Psoas muscle (tissue), 7 donors: ENCODE measurements at regions not wholly inside any gene's neighbourhood (a gene's known extent, or its start where the extent isn't known, plus 50 kb on each side); places are given as distances from the start of the nearest gene placed in this dataset.

Source experiments
- ATAC-seq, 4 donors: fragments of 200-7000 bp; cut with Tn5 transposase; one replicate each; pipeline ENCODE4 v1.9.1; 2020; ENCODE audit warnings: moderate library complexity in 3 of 4, mild to moderate bottlenecking in 2 of 4
- DNase-seq, 2 donors: peaks; one replicate each; pipeline ENCODE4 v3.0.0-alpha.2; 2020
- H3K27ac ChIP-seq: fragments of 200-600 bp; one replicate; pipeline ENCODE4 v1.8.0; 2022
- H3K27me3 ChIP-seq, 3 donors: fragments of 200-600 bp in 1 of 3; one replicate each; pipeline versions ENCODE4 v1.6.1 to v1.8.0; 2013 to 2022; ENCODE audit warnings: low read length in 2 of 3, mild to moderate bottlenecking in 2 of 3, moderate library complexity in 1 of 3; ENCODE audit not compliant: insufficient read depth in 3 of 3
- H3K36me3 ChIP-seq, 2 donors: fragments of 200-600 bp in 1 of 2; one replicate each; pipeline versions ENCODE4 v1.6.1 to v1.8.0; 2013 to 2022; ENCODE audit warnings: low read depth in 1 of 2, mild to moderate bottlenecking in 1 of 2, moderate library complexity in 1 of 2; ENCODE audit not compliant: insufficient read depth in 1 of 2
- H3K4me1 ChIP-seq: fragments of 200-600 bp; one replicate; pipeline ENCODE4 v1.8.0; 2022
- H3K4me3 ChIP-seq: fragments of 200-600 bp; one replicate; pipeline ENCODE4 v1.8.0; 2022; ENCODE audit warnings: mild to moderate bottlenecking
- H3K9me3 ChIP-seq: fragments of 200-600 bp; one replicate; pipeline ENCODE4 v1.8.0; 2022
- WGBS, 3 donors: extraction: QIAGEN DNeasy Blood & Tissue Kit; methylation state at CpG; one replicate each; pipeline versions ENCODE4 v1.1.6 to v1.1.7; 2013; 5-methylcytosine and 5-hydroxymethylcytosine counted together
- intact Hi-C, 2 donors: fragments of 100-400 bp; cut with DNase I; formaldehyde crosslinking; loops; one replicate each; pipeline versions ENCODE4 v1.11.0 to v1.14.2; 2022
- TF ChIP-seq, protein P1 (sequence below): fragments of 200-600 bp; IDR thresholded peaks from one replicate; pipeline ENCODE4 v1.8.0; 2022; ENCODE audit warnings: antibody characterized with exemption
- donor health status: healthy with polysubstance abuse.
- donor health status: DM: no; HTN: no; CAD: no; lungs with moderate emphysema.
- donor health status: Bipolar disorder and iron deficiency.
- donor health status: healthy.
- donor health status: DM: yes; HTN: yes; CAD: no.
- donor health status: DM: no; HTN: no; CAD: no.
- donor health status: DM: yes; HTN: yes; CAD: no.

DNA sequence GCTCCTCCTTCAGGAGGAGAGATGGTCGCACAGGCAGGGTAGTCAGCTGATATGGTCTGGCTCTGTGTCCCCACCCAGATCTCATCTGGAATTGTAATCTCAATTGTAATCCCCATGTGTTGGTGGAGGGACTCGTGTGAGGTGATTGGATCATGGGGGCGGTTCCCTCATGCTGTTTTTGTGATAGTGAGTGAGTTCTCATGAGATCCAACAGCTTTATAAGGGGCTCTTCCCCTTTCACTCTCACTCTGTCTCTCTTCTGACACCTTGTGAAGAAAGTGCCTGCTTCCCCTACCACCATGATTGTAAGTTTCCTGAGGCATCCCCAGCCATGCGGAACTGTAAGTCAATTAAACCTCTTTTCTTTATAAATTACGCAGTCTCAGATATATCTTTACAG, 218.9 kb upstream of the TMTC1 start:
- Histone ChIP-seq H3K27me3 (no peaks in the 10 kb centered on the region), H3K4me3 (no peak overlapping the region), H3K36me3 (no peaks in the 10 kb centered on the region), H3K27ac (no peak overlapping the region), H3K4me1 (no peaks in the 10 kb centered on the region), H3K9me3 (no peaks in the 10 kb centered on the region)
- intact Hi-C loops = no loop called here
- DNase-seq (no peak), ATAC-seq (no peak)
- TF ChIP-seq, protein P1, sequence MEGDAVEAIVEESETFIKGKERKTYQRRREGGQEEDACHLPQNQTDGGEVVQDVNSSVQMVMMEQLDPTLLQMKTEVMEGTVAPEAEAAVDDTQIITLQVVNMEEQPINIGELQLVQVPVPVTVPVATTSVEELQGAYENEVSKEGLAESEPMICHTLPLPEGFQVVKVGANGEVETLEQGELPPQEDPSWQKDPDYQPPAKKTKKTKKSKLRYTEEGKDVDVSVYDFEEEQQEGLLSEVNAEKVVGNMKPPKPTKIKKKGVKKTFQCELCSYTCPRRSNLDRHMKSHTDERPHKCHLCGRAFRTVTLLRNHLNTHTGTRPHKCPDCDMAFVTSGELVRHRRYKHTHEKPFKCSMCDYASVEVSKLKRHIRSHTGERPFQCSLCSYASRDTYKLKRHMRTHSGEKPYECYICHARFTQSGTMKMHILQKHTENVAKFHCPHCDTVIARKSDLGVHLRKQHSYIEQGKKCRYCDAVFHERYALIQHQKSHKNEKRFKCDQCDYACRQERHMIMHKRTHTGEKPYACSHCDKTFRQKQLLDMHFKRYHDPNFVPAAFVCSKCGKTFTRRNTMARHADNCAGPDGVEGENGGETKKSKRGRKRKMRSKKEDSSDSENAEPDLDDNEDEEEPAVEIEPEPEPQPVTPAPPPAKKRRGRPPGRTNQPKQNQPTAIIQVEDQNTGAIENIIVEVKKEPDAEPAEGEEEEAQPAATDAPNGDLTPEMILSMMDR = no peak
- 79 to 87% (median 83%) methylated on average over 5 of the region's 5 CpGs for WGBS, 3 donors

DNA sequence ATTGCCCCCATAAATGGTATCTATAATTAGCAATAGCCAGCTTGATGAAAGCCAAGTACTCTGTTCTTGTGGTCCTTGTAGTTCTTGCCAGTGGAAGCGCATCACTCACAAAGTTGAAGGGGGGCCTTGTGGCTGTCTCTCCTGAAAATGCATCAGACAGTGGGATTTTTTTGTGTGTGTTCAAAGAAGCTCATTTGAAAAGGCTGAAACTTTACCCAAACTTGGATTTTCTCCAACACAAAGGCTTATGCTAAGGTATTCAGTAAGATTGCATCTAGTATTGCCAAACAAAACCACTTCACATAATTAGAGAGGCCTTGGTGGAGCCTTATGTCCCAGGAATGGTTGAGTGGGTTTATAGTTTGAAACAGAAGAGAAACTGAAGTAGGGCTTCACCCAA, 216.7 kb upstream of the TMTC1 start:
- intact Hi-C loops = no loop called here
- ATAC-seq (no peak), DNase-seq (no peak)
- Histone ChIP-seq H3K27ac (no peak overlapping the region), H3K4me1 (no peaks in the 10 kb centered on the region), H3K4me3 (no peak overlapping the region), H3K27me3 (no peaks in the 10 kb centered on the region), H3K36me3 (no peaks in the 10 kb centered on the region), H3K9me3 (no peaks in the 10 kb centered on the region)
- TF ChIP-seq, protein P1 = no peak
- WGBS, 3 donors = 89 to 100% (median 90%) methylated on average over 1 of the region's 1 CpG

DNA sequence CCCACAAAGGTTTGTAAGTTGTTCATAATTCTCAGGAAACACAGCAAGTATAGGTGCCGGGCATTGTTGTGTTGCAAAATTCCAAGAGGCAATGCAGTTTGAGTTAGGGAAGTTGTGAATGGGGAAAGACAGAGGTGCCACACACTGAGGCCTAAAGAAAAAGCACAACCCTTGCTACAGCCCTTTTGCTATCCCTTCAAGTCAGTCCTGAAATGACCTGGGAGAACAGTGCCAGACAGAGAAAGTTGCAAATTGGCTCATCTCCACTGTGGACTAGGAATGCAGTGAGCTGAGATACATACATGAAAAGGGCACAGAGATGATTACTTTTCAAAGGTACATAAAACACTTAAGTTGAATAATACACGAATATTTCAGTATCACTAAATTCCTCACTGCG, 213.3 kb upstream of the TMTC1 start:
- H3K27me3 ChIP-seq = no peaks in the 10 kb centered on the region
- intact Hi-C loops = no loop called here
- DNase-seq (no peak), ATAC-seq (no peak)
- WGBS, 3 donors = 85 to 89% (median 88%) methylated on average over 3 of the region's 3 CpGs
- no peak overlapping the region for H3K4me3 ChIP-seq
- H3K27ac ChIP-seq = no peak overlapping the region
- H3K4me1 ChIP-seq = no peaks in the 10 kb centered on the region
- H3K36me3 ChIP-seq = no peaks in the 10 kb centered on the region
- no peaks in the 10 kb centered on the region for H3K9me3 ChIP-seq
- TF ChIP-seq, protein P1 = no peak

DNA sequence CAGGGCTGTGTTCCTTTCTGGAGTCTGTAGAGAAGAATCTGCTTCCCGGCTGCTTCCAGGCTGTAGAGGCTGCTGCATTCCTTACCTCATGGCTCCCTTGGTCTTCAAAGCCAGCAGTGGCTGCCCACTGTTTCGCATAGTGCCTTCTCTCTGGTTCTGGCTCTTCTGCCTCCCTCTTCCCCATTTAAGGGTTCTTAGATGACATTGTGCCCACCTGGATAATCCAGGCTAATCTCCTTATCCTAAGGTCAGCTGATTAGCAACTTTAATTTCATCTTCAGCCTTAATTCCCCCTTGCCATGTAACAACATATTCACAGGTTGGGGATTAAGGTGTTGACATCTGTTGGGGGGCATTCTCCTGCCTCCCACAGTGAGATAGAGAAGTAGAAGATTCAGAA, 208.6 kb upstream of the TMTC1 start:
- Histone ChIP-seq H3K27me3 (no peaks in the 10 kb centered on the region), H3K4me3 (no peak overlapping the region), H3K27ac (no peak overlapping the region), H3K4me1 (no peaks in the 10 kb centered on the region), H3K9me3 (no peaks in the 10 kb centered on the region), H3K36me3 (no peaks in the 10 kb centered on the region)
- no peak for DNase-seq
- WGBS, 3 donors = 94 to 97% (median 96%) methylated on average over 2 of the region's 2 CpGs
- TF ChIP-seq, protein P1 = no peak
- intact Hi-C loops = no loop called here
- no peak for ATAC-seq

DNA sequence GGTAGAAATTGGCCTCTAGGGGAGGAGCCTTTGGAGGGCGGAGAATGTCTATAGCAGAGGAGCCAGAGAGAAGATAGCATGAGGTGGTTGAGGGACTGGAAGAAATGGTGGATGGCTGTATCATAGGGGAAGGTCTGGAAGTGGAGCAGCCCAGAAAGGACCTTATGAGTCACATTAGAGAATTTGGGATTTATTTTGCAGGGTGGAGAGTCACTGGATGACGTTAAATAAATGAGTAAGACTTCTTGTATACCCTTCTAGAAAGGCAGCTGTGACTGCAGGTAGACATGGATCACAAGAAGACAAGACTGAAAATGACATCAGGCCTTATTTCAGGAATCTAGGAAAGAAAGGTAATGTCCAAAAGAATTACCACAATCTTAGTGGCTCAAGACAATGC, 208.2 kb upstream of the TMTC1 start:
- no peak overlapping the region for H3K4me3 ChIP-seq
- no peaks in the 10 kb centered on the region for H3K27me3 ChIP-seq
- intact Hi-C loops = no loop called here
- WGBS, 3 donors = 75 to 85% (median 76%) methylated on average over 2 of the region's 2 CpGs
- no peaks in the 10 kb centered on the region for H3K36me3 ChIP-seq
- no peaks in the 10 kb centered on the region for H3K4me1 ChIP-seq
- no peak for ATAC-seq
- DNase-seq = no peak
- H3K9me3 ChIP-seq = no peaks in the 10 kb centered on the region
- no peak overlapping the region for H3K27ac ChIP-seq
- TF ChIP-seq, protein P1 = no peak
